Natural killer cell (primary cell): ENCODE measurements at regions not wholly inside any gene's neighbourhood (a gene's known extent, or its start where the extent isn't known, plus 50 kb on each side); places are given as distances from the start of the nearest gene placed in this dataset.

Source experiments
- ATAC-seq, 3 donors: fragments of 150-1000 bp in 2 of 3; fragments of 200-7000 bp in 1 of 3; cut with Tn5 transposase; 1 replicate in 1 of 3; 2 replicates in 2 of 3; pipeline ENCODE4 v1.10.0; 2021; ENCODE audit warnings: mild to moderate bottlenecking in 2 of 3, moderate library complexity in 2 of 3
- DNase-seq, 2 donors: peaks; one replicate each; pipeline versions ENCODE4 v3.0.0 to v3.0.0-alpha.2; 2013 to 2021; ENCODE audit warnings: mixed read lengths in 1 of 2
- H3K27ac ChIP-seq: one replicate; pipeline ENCODE4 v1.5.1; 2013; ENCODE audit warnings: mild to moderate bottlenecking, low read length
- H3K27me3 ChIP-seq: one replicate; pipeline ENCODE4 v1.6.1; 2013; ENCODE audit warnings: low read length; ENCODE audit not compliant: control insufficient read depth, insufficient read depth
- H3K36me3 ChIP-seq: one replicate; pipeline ENCODE4 v1.6.1; 2013; ENCODE audit warnings: low read length; ENCODE audit not compliant: control insufficient read depth, insufficient read depth
- H3K4me1 ChIP-seq: one replicate; pipeline ENCODE4 v1.6.1; 2013; ENCODE audit warnings: low read length; ENCODE audit not compliant: control insufficient read depth, insufficient read depth
- H3K4me3 ChIP-seq: one replicate; pipeline ENCODE4 v1.5.1; 2013; ENCODE audit warnings: low read length
- H3K9me3 ChIP-seq: one replicate; pipeline ENCODE4 v1.6.1; 2013; ENCODE audit warnings: low read length; ENCODE audit not compliant: control insufficient read depth, insufficient read depth
- H3K27ac Mint-ChIP-seq, 2 donors: one replicate each; pipeline ENCODE4 v1.8.0; 2022; ENCODE audit warnings: mild to moderate bottlenecking in 2 of 2, mixed read lengths in 2 of 2, moderate library complexity in 1 of 2
- H3K27me3 Mint-ChIP-seq, 2 donors: one replicate each; pipeline ENCODE4 v1.8.0; 2022; ENCODE audit warnings: low read depth in 2 of 2, mixed read lengths in 2 of 2
- H3K36me3 Mint-ChIP-seq: one replicate; pipeline ENCODE4 v1.8.0; 2022; ENCODE audit warnings: mixed read lengths
- H3K4me1 Mint-ChIP-seq, 2 donors: one replicate each; pipeline ENCODE4 v1.8.0; 2022; ENCODE audit warnings: mixed read lengths in 2 of 2
- H3K4me3 Mint-ChIP-seq: one replicate; pipeline ENCODE4 v1.8.0; 2022; ENCODE audit warnings: mild to moderate bottlenecking, moderate library complexity, mixed read lengths
- H3K9me3 Mint-ChIP-seq, 2 donors: one replicate each; pipeline ENCODE4 v1.8.0; 2022; ENCODE audit warnings: mixed read lengths in 2 of 2
- WGBS: methylation state at CpG from one replicate; pipeline ENCODE4 v1.1.7; 2013; ENCODE audit warnings: missing lambda C conversion rate; ENCODE audit not compliant: insufficient coverage; 5-methylcytosine and 5-hydroxymethylcytosine counted together
- intact Hi-C: fragments of 100-400 bp; cut with micrococcal nuclease; formaldehyde crosslinking; loops from one replicate; pipeline ENCODE4 v1.14.2; 2022
- TF ChIP-seq, protein P1 (sequence below): fragments of 200-600 bp; IDR thresholded peaks from one replicate; pipeline ENCODE4 v1.8.0; 2022; ENCODE audit warnings: antibody characterized with exemption

DNA sequence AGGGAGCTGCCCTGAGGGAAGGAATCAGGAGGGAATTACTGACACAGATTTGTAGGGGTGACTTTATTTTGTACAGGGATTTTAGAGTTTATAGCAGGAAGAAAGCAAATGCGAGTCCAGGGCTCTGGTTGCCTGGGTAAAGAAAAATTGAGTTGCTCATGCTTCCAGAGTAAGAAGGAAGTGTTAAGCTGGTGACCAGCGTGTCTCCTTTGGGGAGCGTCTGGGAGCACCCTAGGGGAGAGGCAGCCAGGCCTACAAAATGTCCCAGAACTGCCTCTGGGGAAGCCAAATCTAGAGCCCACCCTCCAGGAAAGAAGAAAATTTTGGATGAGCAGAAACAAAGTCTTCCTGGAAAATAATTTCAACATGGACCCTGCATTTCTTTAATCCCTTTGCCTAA is 147.0 kb downstream of the VAPA start:
- H3K4me3 Mint-ChIP-seq: no peak overlapping the region
- H3K36me3 Mint-ChIP-seq: no peaks in the 10 kb centered on the region
- no peaks in the 10 kb centered on the region for H3K4me1 Mint-ChIP-seq
- Histone ChIP-seq H3K4me1 (peaks cover 15% of the 10 kb centered on the region), H3K4me3 (no peak overlapping the region), H3K27me3 (no peaks in the 10 kb centered on the region), H3K27ac (no peak overlapping the region), H3K36me3 (no peaks in the 10 kb centered on the region), H3K9me3 (no peaks in the 10 kb centered on the region)
- H3K27ac Mint-ChIP-seq: no peak overlapping the region
- WGBS: 85% methylated on average over 3 of the region's 3 CpGs
- TF ChIP-seq, protein P1, sequence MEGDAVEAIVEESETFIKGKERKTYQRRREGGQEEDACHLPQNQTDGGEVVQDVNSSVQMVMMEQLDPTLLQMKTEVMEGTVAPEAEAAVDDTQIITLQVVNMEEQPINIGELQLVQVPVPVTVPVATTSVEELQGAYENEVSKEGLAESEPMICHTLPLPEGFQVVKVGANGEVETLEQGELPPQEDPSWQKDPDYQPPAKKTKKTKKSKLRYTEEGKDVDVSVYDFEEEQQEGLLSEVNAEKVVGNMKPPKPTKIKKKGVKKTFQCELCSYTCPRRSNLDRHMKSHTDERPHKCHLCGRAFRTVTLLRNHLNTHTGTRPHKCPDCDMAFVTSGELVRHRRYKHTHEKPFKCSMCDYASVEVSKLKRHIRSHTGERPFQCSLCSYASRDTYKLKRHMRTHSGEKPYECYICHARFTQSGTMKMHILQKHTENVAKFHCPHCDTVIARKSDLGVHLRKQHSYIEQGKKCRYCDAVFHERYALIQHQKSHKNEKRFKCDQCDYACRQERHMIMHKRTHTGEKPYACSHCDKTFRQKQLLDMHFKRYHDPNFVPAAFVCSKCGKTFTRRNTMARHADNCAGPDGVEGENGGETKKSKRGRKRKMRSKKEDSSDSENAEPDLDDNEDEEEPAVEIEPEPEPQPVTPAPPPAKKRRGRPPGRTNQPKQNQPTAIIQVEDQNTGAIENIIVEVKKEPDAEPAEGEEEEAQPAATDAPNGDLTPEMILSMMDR: no peak
- ATAC-seq: no peak
- peaks cover 0 to 8% of the 10 kb centered on the region in 2 donors for H3K27me3 Mint-ChIP-seq
- intact Hi-C loops: no loop called here
- H3K9me3 Mint-ChIP-seq: no peaks in the 10 kb centered on the region
- no peak for DNase-seq

DNA sequence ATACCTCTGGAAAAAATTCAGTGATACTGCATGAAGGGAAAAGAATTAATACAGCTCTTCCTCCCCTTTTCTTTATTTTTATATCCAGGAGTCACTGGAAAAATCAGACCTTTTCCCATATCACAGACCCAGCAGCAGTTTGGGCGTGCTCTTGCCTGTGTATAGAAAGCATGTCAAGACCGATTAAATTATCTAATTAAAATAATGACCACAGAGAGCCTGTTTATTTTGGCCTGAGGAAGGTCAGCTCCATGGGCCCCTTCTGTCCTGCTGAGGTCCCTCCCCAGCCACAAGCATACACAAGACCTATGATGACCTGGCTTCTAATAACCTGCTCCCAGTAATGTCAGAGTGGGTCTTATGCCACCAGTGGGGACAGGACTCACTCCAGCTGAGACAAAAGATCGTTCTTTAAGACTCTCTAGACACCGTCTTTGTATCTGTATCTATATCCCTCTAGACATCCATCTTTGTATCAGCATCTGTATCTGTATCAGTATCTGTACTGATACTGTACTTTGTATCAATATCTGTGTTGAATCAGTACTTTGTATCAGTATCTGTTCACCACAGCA is 147.8 kb downstream of the VAPA start:
- Mint-ChIP-seq H3K4me1 (no peaks in the 10 kb centered on the region), H3K27me3 (peaks cover 0 to 8% of the 10 kb centered on the region in 2 donors), H3K9me3 (no peaks in the 10 kb centered on the region), H3K36me3 (no peaks in the 10 kb centered on the region), H3K4me3 (no peak overlapping the region), H3K27ac (no peak overlapping the region)
- no peaks in the 10 kb centered on the region for H3K36me3 ChIP-seq
- H3K9me3 ChIP-seq: no peaks in the 10 kb centered on the region
- intact Hi-C loops: no loop called here
- no peak for ATAC-seq
- H3K27me3 ChIP-seq: no peaks in the 10 kb centered on the region
- peaks cover 12% of the 10 kb centered on the region for H3K4me1 ChIP-seq
- WGBS: 80% methylated on average over 3 of the region's 4 CpGs
- no peak overlapping the region for H3K27ac ChIP-seq
- H3K4me3 ChIP-seq: no peak overlapping the region
- TF ChIP-seq, protein P1: no peak
- no peak for DNase-seq

DNA sequence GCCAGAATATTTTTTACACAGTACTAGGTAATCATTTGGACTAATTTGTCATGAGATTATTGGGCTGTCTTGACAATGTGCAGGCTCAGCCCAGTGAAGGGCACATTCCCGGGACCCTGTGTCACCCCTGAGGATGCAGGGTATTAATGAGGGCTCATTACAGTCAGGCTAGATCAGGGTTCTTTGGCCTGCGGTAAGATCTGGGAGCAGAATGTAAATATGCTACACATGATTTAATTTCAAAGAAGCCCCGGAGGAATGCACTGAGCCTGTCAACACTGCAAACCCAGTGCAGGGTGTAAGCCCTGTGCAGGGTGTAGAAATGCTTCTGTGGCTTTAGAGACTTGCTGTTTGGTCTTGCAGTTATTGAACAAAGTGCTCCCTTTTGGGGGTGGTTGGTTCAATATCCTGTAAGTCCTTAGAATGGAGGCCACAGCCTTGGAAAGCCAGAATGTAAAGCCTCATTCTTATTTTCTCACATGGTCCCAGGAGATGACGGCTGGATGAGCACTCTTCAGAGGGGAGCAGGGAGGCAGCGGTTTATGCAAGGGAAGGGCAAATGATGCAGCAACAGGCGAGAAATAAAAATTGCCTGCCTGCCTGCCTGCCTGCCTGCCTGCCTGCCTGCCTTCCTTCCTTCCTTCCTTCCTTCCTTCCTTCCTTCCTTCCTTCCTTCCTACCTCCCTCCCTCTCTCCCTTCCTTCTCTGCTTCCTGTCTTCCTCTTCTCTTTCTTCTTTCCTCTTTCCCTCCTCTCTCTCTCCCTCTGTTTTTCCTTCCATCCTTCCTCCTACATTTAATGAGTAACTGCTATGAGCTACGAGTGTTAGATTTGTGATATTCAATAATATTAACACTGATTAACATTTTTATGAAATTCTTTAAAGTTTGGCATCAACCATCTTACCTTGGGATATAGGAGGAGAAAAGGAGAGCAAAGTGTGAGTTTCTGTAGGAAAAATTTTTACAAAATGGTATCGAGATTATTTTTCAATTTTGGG is 148.8 kb downstream of the VAPA start:
- TF ChIP-seq, protein P1: no peak
- Mint-ChIP-seq H3K4me3 (no peak overlapping the region), H3K36me3 (no peaks in the 10 kb centered on the region), H3K4me1 (no peaks in the 10 kb centered on the region), H3K27ac (no peak overlapping the region), H3K27me3 (peaks cover 0 to 8% of the 10 kb centered on the region in 2 donors), H3K9me3 (no peaks in the 10 kb centered on the region)
- DNase-seq (no peak), ATAC-seq (no peak)
- Histone ChIP-seq H3K9me3 (no peaks in the 10 kb centered on the region), H3K27me3 (no peaks in the 10 kb centered on the region), H3K27ac (no peak overlapping the region), H3K4me3 (no peak overlapping the region), H3K36me3 (no peaks in the 10 kb centered on the region), H3K4me1 (peaks cover 7% of the 10 kb centered on the region)
- intact Hi-C loops: no loop called here
- WGBS: 83% methylated on average over 6 of the region's 8 CpGs
